ENCODE measurements at regions not wholly inside any gene's neighbourhood (a gene's known extent, or its start where the extent isn't known, plus 50 kb on each side); places are given as distances from the start of the nearest gene placed in this dataset.

GRCh38 chr4:30860978-30861377 lies 140.8 kb downstream of the PCDH7 start:
- TF ChIP-seq CTCF (IDR thresholded peaks at IDR 0.05; ENCODE audit: poor library complexity) (no peak), EZH2 (IDR thresholded peaks at IDR 0.05; ENCODE audit: borderline replicate concordance) (no peak)
